ENCODE measurements at regions not wholly inside any gene's neighbourhood (a gene's known extent, or its start where the extent isn't known, plus 50 kb on each side); places are given as distances from the start of the nearest gene placed in this dataset.

GRCh38 chr4:177131736-177132135 is 177.9 kb upstream of the NEIL3 start:
- Histone ChIP-seq H3K36me3 (no peaks in the 10 kb centered on the region), H3K27me3 (replicated peaks; ENCODE audit: insufficient read depth) (no peaks in the 10 kb centered on the region), H3K4me3 (no peak overlapping the region), H3K9me3 (no peaks in the 10 kb centered on the region), H3K27ac (no peak overlapping the region), H3K4me1 (replicated peaks) (no peaks in the 10 kb centered on the region)
- DNase-seq (ENCODE audit: low spot score): no peak
- intact Hi-C loops (cut with DNase I): no loop called here
- TF ChIP-seq CTCF (IDR thresholded peaks at IDR 0.05): no peak
- TF ChIP-seq POLR2A (IDR thresholded peaks at IDR 0.05): no peak
- no peak for TF ChIP-seq POLR2AphosphoS5 (IDR thresholded peaks at IDR 0.05)

GRCh38 chr4:177147668-177148067 is 162.0 kb upstream of the NEIL3 start:
- no peaks in the 10 kb centered on the region for H3K27me3 ChIP-seq (replicated peaks; ENCODE audit: insufficient read depth)
- H3K27ac ChIP-seq: no peak overlapping the region
- TF ChIP-seq CTCF (IDR thresholded peaks at IDR 0.05) (no peak), POLR2A (IDR thresholded peaks at IDR 0.05) (no peak)
- H3K4me1 ChIP-seq (replicated peaks): no peaks in the 10 kb centered on the region
- H3K9me3 ChIP-seq: no peaks in the 10 kb centered on the region
- intact Hi-C loops (cut with DNase I): no loop called here
- no peaks in the 10 kb centered on the region for H3K36me3 ChIP-seq
- no peak for DNase-seq (ENCODE audit: low spot score)
- H3K4me3 ChIP-seq: no peak overlapping the region

GRCh38 chr4:177155454-177155853 is 154.2 kb upstream of the NEIL3 start:
- H3K9me3 ChIP-seq: no peaks in the 10 kb centered on the region
- WGBS: 75% methylated on average over 3 of the region's 3 CpGs

GRCh38 chr4:177159600-177159999 is 150.1 kb upstream of the NEIL3 start:
- Histone ChIP-seq H3K27ac (no peak overlapping the region), H3K9me3 (no peaks in the 10 kb centered on the region), H3K36me3 (no peaks in the 10 kb centered on the region), H3K27me3 (replicated peaks; ENCODE audit: insufficient read depth) (no peaks in the 10 kb centered on the region), H3K4me1 (replicated peaks) (no peaks in the 10 kb centered on the region), H3K4me3 (no peak overlapping the region)
- intact Hi-C loops (cut with DNase I): no loop called here
- 85% methylated on average over 5 of the region's 6 CpGs for WGBS
- TF ChIP-seq CTCF (IDR thresholded peaks at IDR 0.05) (no peak), POLR2AphosphoS5 (IDR thresholded peaks at IDR 0.05) (no peak), POLR2A (IDR thresholded peaks at IDR 0.05) (no peak)
- no peak for DNase-seq (ENCODE audit: low spot score)

More at GRCh38 chr4:177155454-177155853, 154.2 kb upstream of the NEIL3 start:
- Histone ChIP-seq H3K27me3 (replicated peaks; ENCODE audit: insufficient read depth) (no peaks in the 10 kb centered on the region), H3K4me1 (replicated peaks) (no peaks in the 10 kb centered on the region), H3K36me3 (no peaks in the 10 kb centered on the region), H3K4me3 (no peak overlapping the region), H3K27ac (no peak overlapping the region)
- DNase-seq (ENCODE audit: low spot score): no peak
- TF ChIP-seq CTCF (IDR thresholded peaks at IDR 0.05): no peak
- TF ChIP-seq POLR2AphosphoS5 (IDR thresholded peaks at IDR 0.05): no peak
- no peak for TF ChIP-seq POLR2A (IDR thresholded peaks at IDR 0.05)
- intact Hi-C loops (cut with DNase I): no loop called here

GRCh38 chr4:177161781-177162180 is 147.9 kb upstream of the NEIL3 start:
- intact Hi-C loops (cut with DNase I): no loop called here
- Histone ChIP-seq H3K9me3 (no peaks in the 10 kb centered on the region), H3K27me3 (replicated peaks; ENCODE audit: insufficient read depth) (no peaks in the 10 kb centered on the region), H3K4me3 (no peak overlapping the region), H3K36me3 (no peaks in the 10 kb centered on the region), H3K4me1 (replicated peaks) (no peaks in the 10 kb centered on the region), H3K27ac (no peak overlapping the region)
- no peak for DNase-seq (ENCODE audit: low spot score)
- TF ChIP-seq POLR2AphosphoS5 (IDR thresholded peaks at IDR 0.05): no peak
- TF ChIP-seq POLR2A (IDR thresholded peaks at IDR 0.05): no peak
- TF ChIP-seq CTCF (IDR thresholded peaks at IDR 0.05): no peak
